HG03378 (cell line): ENCODE measurements at regions not wholly inside any gene's neighbourhood (a gene's known extent, or its start where the extent isn't known, plus 50 kb on each side); places are given as distances from the start of the nearest gene placed in this dataset.

Experiments
- ATAC-seq: cut with Tn5 transposase; IDR thresholded peaks from one replicate; pipeline ENCODE4 v1.9.1; 2021; ENCODE audit warnings: mild to moderate bottlenecking, moderate library complexity; ENCODE audit not compliant: unreplicated experiment

GRCh38 chr4:54493862-54494261 lies 163.9 kb upstream of the KIT start:
- no peak for ATAC-seq

- ATAC-seq: no peak
These were observed 162.7 kb upstream of the KIT start for GRCh38 chr4:54495091-54495490.

GRCh38 chr4:54495641-54496040 lies 162.1 kb upstream of the KIT start:
- ATAC-seq: no peak

- no peak for ATAC-seq
These were observed 161.3 kb upstream of the KIT start for GRCh38 chr4:54496412-54496811.

- no peak for ATAC-seq
These were observed 159.8 kb upstream of the KIT start for GRCh38 chr4:54497947-54498346.

- no peak for ATAC-seq
These were observed 159.1 kb upstream of the KIT start for GRCh38 chr4:54498661-54499111.

- ATAC-seq: no peak
These were observed 158.3 kb upstream of the KIT start for GRCh38 chr4:54499308-54500074.

- ATAC-seq: no peak
These were observed 152.4 kb upstream of the KIT start for GRCh38 chr4:54505362-54505761.

GRCh38 chr4:54505996-54506395 lies 151.8 kb upstream of the KIT start:
- no peak for ATAC-seq

- ATAC-seq: no peak
These were observed 148.7 kb upstream of the KIT start for GRCh38 chr4:54509057-54509456.

GRCh38 chr4:54513204-54513603 lies 144.6 kb upstream of the KIT start:
- ATAC-seq: no peak

GRCh38 chr4:54513741-54514140 lies 144.0 kb upstream of the KIT start:
- no peak for ATAC-seq

- no peak for ATAC-seq
These were observed 141.1 kb upstream of the KIT start for GRCh38 chr4:54516556-54517215.

- no peak for ATAC-seq
These were observed 139.8 kb upstream of the KIT start for GRCh38 chr4:54517781-54518444.

GRCh38 chr4:54525602-54526001 lies 132.2 kb upstream of the KIT start:
- ATAC-seq: no peak

GRCh38 chr4:54526560-54526959 lies 131.2 kb upstream of the KIT start:
- no peak for ATAC-seq

- no peak for ATAC-seq
These were observed 130.2 kb upstream of the KIT start for GRCh38 chr4:54527532-54527931.

- ATAC-seq: no peak
These were observed 118.2 kb upstream of the KIT start for GRCh38 chr4:54539500-54540029.

- no peak for ATAC-seq
These were observed 116.8 kb upstream of the KIT start for GRCh38 chr4:54540931-54541330.

GRCh38 chr4:54541426-54542118 lies 116.2 kb upstream of the KIT start:
- no peak for ATAC-seq

- no peak for ATAC-seq
These were observed 115.7 kb upstream of the KIT start for GRCh38 chr4:54542119-54542438.
